ENCODE measurements at regions not wholly inside any gene's neighbourhood (a gene's known extent, or its start where the extent isn't known, plus 50 kb on each side); places are given as distances from the start of the nearest gene placed in this dataset.

GRCh38 chr9:131809941-131810344 is 70.1 kb upstream of the RAPGEF1 start:
- no peak for DNase-seq (ENCODE audit: low spot score)
- peaks cover 0 to 7% (median 1%) of the 10 kb centered on the region in 4 donors for H3K27me3 ChIP-seq (ENCODE audit: control insufficient read depth in 4 of 4, insufficient read depth in 4 of 4, low read length in 3 of 4)
- no peak overlapping the region for H3K9ac ChIP-seq (ENCODE audit: low read depth in 1 of 2, low read length in 2 of 2)
- no peaks in the 10 kb centered on the region for H3K36me3 ChIP-seq (ENCODE audit: control insufficient read depth in 4 of 4, insufficient read depth in 3 of 4, low read depth in 1 of 4, low read length in 3 of 4)
- H3K4me3 ChIP-seq (ENCODE audit: low read depth in 1 of 3, low read length in 3 of 3): no peak overlapping the region
- no peaks in the 10 kb centered on the region for H3K9me3 ChIP-seq (ENCODE audit: control insufficient read depth in 4 of 4, low read length in 3 of 4)
- H3K4me1 ChIP-seq (ENCODE audit: control insufficient read depth in 4 of 4, insufficient read depth in 4 of 4, low read length in 3 of 4): no peaks in the 10 kb centered on the region
- no peak overlapping the region for H3K27ac ChIP-seq (ENCODE audit: low read depth in 1 of 2, low read length in 2 of 2)
- 67% methylated on average over 8 of the region's 8 CpGs for WGBS
- TF ChIP-seq GABPA (IDR thresholded peaks at IDR 0.05 in 1 of 2, conservative IDR thresholded peaks at IDR 0.05 in 1 of 2) (no peak), EGR1 (IDR thresholded peaks at IDR 0.05; ENCODE audit: low read depth in 2 of 2) (no peak), SP1 (IDR thresholded peaks at IDR 0.05) (no peak), YY1 (IDR thresholded peaks at IDR 0.05) (no peak), ATF3 (IDR thresholded peaks at IDR 0.05) (no peak), NR2F2 (IDR thresholded peaks at IDR 0.05) (no peak), RAD21 (IDR thresholded peaks at IDR 0.05) (no peak), TAF1 (conservative IDR thresholded peaks at IDR 0.05) (no peak), FOXA1 (IDR thresholded peaks at IDR 0.05) (no peak), MAX (IDR thresholded peaks at IDR 0.05) (no peak), REST (IDR thresholded peaks at IDR 0.05) (no peak), FOXA2 (IDR thresholded peaks at IDR 0.05) (no peak)

GRCh38 chr9:131808291-131808690 is 68.4 kb upstream of the RAPGEF1 start:
- Histone ChIP-seq H3K9me3 (ENCODE audit: control insufficient read depth in 4 of 4, low read length in 3 of 4) (peaks cover 0 to 6% (median 0%) of the 10 kb centered on the region in 4 donors), H3K27ac (ENCODE audit: low read depth in 1 of 2, low read length in 2 of 2) (no peak overlapping the region), H3K9ac (ENCODE audit: low read depth in 1 of 2, low read length in 2 of 2) (no peak overlapping the region), H3K4me1 (ENCODE audit: control insufficient read depth in 4 of 4, insufficient read depth in 4 of 4, low read length in 3 of 4) (no peaks in the 10 kb centered on the region), H3K27me3 (ENCODE audit: control insufficient read depth in 4 of 4, insufficient read depth in 4 of 4, low read length in 3 of 4) (peaks cover 0 to 7% (median 1%) of the 10 kb centered on the region in 4 donors), H3K4me3 (ENCODE audit: low read depth in 1 of 3, low read length in 3 of 3) (no peak overlapping the region), H3K36me3 (ENCODE audit: control insufficient read depth in 4 of 4, insufficient read depth in 3 of 4, low read depth in 1 of 4, low read length in 3 of 4) (no peaks in the 10 kb centered on the region)
- DNase-seq (ENCODE audit: low spot score): no peak
- 78% methylated on average over 7 of the region's 7 CpGs for WGBS
- TF ChIP-seq CTCF (IDR thresholded peaks at IDR 0.05; ENCODE audit: low read depth, low read length, missing input control) (no peak), HNF4G (IDR thresholded peaks at IDR 0.05) (no peak), REST (IDR thresholded peaks at IDR 0.05) (no peak), ATF3 (IDR thresholded peaks at IDR 0.05) (no peak), FOXA2 (IDR thresholded peaks at IDR 0.05) (no peak), JUND (IDR thresholded peaks at IDR 0.05) (no peak), FOXA1 (IDR thresholded peaks at IDR 0.05) (no peak)

Measured in liver (tissue), 8 donors.